Upper lobe of left lung (tissue), 6 donors: ENCODE measurements at regions not wholly inside any gene's neighbourhood (a gene's known extent, or its start where the extent isn't known, plus 50 kb on each side); places are given as distances from the start of the nearest gene placed in this dataset.

Source experiments
- ATAC-seq, 2 donors: fragments of 200-7000 bp; cut with Tn5 transposase; one replicate each; pipeline ENCODE4 v1.9.1; 2022; ENCODE audit warnings: mild to moderate bottlenecking in 2 of 2, moderate library complexity in 2 of 2; ENCODE audit not compliant: low FRiP score in 2 of 2
- DNase-seq, 2 donors: peaks; one replicate each; pipeline ENCODE4 v3.0.0-alpha.2; 2019 to 2020
- H3K27ac ChIP-seq, 4 donors: fragments of 200-600 bp; sonication (generic); one replicate each; pipeline ENCODE4 v1.5.1; 2016 to 2019
- H3K27me3 ChIP-seq, 4 donors: fragments of 200-600 bp; sonication (generic); one replicate each; pipeline ENCODE4 v1.5.1; 2017 to 2019
- H3K36me3 ChIP-seq, 4 donors: fragments of 200-600 bp; sonication (generic); one replicate each; pipeline ENCODE4 v1.5.1; 2016 to 2019
- H3K4me1 ChIP-seq, 4 donors: fragments of 200-600 bp; sonication (generic); one replicate each; pipeline ENCODE4 v1.5.1; 2018 to 2019
- H3K4me3 ChIP-seq, 4 donors: fragments of 200-600 bp; sonication (generic); one replicate each; pipeline ENCODE4 v1.5.1; 2017 to 2019; ENCODE audit warnings: mild to moderate bottlenecking in 2 of 4, moderate library complexity in 1 of 4
- H3K9me3 ChIP-seq, 4 donors: fragments of 200-600 bp; sonication (generic); one replicate each; pipeline ENCODE4 v1.5.1; 2018 to 2019
- EP300 ChIP-seq, 4 donors: sonication (generic); formaldehyde crosslinking; IDR thresholded peaks; one replicate each; pipeline ENCODE4 v1.5.1; 2017; ENCODE audit warnings: antibody characterized with exemption in 4 of 4, control low read depth in 2 of 4
- POLR2A ChIP-seq, 4 donors: fragments of 450-650 bp; IDR thresholded peaks; one replicate each; pipeline ENCODE4 v1.5.1; 2016 to 2017; ENCODE audit warnings: antibody characterized with exemption in 4 of 4, mild to moderate bottlenecking in 2 of 4
- POLR2AphosphoS5 ChIP-seq, 2 donors: sonication (generic); formaldehyde crosslinking; IDR thresholded peaks; one replicate each; pipeline ENCODE4 v1.5.1; 2017; ENCODE audit warnings: antibody characterized with exemption in 2 of 2
- WGBS, 2 donors: methylation state at CpG; one replicate each; pipeline ENCODE4 v1.1.5; 2017 to 2018; 5-methylcytosine and 5-hydroxymethylcytosine counted together
- TF ChIP-seq, protein P1 (sequence below), 6 experiments: fragments of 450-650 bp in 4 of 6; fragments of 200-600 bp in 2 of 6; sonication (generic) in 2 of 6; IDR thresholded peaks; one replicate each; pipeline ENCODE4 v1.5.1; 2016 to 2019; ENCODE audit warnings: antibody characterized with exemption in 6 of 6
- donor health status: DM: no; HTN: no; CAD: no; lungs with moderate emphysema.
- donor health status: DM: no; HTN: yes; CAD: no; lungs with severe emphysema.

DNA sequence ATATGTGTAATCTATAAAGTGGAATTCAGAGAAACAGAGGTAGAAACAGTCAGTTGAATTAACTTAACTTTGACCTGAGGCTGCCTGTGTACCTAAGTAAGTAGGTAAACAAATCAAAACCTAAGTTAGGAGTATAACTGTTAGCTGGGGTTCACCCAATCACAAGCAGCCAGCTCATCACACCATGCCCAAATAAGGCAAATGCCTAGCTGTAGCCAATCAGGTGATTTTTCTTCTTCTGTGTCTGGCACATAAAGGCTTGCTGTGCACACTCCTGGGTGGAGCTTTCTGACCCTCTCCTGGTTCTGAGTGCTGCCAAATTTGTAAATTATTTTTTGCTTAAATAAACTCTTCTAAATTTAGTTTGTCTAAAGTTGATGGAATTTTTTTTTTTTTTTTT lies 54.7 kb upstream of the TRIM39 start:
- ATAC-seq (no peak), DNase-seq (no peak)
- H3K4me1 ChIP-seq: no peaks in the 10 kb centered on the region
- H3K27me3 ChIP-seq: no peaks in the 10 kb centered on the region
- no peak overlapping the region for H3K27ac ChIP-seq
- H3K36me3 ChIP-seq: no peaks in the 10 kb centered on the region
- H3K9me3 ChIP-seq: no peaks in the 10 kb centered on the region
- H3K4me3 ChIP-seq: no peak overlapping the region
- TF ChIP-seq EP300 (IDR thresholded peaks at IDR 0.05): no peak

DNA sequence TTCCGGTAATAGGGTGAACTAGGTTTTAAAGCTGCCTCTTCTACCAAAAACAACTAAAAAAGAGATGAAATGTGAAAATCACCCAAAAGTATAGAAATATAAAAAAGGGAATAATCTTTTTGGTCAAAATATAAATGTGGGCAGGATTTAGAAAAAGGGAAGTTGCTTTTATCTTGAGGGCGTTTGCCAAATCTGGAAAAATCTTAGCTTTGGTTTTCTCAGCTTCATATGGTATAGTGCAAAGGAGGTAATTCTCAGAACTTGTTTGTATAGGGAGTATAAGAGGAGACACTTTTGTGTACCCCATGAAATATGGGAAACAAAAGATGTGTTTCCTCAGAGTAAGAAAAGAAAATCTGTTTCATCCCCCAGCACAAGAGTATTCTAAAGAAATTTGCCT lies 54.2 kb upstream of the TRIM26 start:
- H3K4me1 ChIP-seq: no peaks in the 10 kb centered on the region
- H3K27me3 ChIP-seq: no peaks in the 10 kb centered on the region
- H3K9me3 ChIP-seq: no peaks in the 10 kb centered on the region
- H3K4me3 ChIP-seq: no peak overlapping the region
- WGBS, 2 donors: 85 to 90% methylated on average over 2 of the region's 2 CpGs
- no peak overlapping the region for H3K27ac ChIP-seq
- no peak for ATAC-seq
- H3K36me3 ChIP-seq: no peaks in the 10 kb centered on the region
- no peak for TF ChIP-seq POLR2AphosphoS5 (IDR thresholded peaks at IDR 0.05)
- no peak for DNase-seq

DNA sequence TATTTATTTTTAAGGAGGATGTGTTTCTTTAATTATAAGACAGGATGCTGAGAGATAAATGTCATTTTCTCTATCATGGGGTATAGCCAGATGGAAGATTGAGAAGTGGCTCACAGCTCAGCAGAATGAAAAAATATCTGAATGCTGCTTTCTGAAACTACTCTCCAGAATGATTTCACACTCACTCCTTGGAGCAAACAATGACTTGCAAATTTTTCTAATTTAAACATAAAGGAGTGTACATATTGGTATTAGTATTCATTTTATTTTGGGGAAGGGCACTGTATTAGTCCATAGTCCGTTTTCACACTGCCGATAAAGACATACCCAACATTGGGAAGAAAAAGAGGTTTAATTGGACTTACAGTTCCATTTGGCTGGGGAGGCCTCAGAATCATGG lies 52.4 kb upstream of the TRIM26 start:
- Histone ChIP-seq H3K9me3 (no peaks in the 10 kb centered on the region), H3K27ac (no peak overlapping the region), H3K4me3 (no peak overlapping the region), H3K36me3 (no peaks in the 10 kb centered on the region), H3K27me3 (no peaks in the 10 kb centered on the region), H3K4me1 (peaks cover 0 to 2% (median under 1%) of the 10 kb centered on the region in 4 donors)
- WGBS, 2 donors: 99% methylated on average over 2 of the region's 2 CpGs
- TF ChIP-seq POLR2AphosphoS5 (IDR thresholded peaks at IDR 0.05): no peak
- no peak for TF ChIP-seq POLR2A (IDR thresholded peaks at IDR 0.05)
- TF ChIP-seq, protein P1, sequence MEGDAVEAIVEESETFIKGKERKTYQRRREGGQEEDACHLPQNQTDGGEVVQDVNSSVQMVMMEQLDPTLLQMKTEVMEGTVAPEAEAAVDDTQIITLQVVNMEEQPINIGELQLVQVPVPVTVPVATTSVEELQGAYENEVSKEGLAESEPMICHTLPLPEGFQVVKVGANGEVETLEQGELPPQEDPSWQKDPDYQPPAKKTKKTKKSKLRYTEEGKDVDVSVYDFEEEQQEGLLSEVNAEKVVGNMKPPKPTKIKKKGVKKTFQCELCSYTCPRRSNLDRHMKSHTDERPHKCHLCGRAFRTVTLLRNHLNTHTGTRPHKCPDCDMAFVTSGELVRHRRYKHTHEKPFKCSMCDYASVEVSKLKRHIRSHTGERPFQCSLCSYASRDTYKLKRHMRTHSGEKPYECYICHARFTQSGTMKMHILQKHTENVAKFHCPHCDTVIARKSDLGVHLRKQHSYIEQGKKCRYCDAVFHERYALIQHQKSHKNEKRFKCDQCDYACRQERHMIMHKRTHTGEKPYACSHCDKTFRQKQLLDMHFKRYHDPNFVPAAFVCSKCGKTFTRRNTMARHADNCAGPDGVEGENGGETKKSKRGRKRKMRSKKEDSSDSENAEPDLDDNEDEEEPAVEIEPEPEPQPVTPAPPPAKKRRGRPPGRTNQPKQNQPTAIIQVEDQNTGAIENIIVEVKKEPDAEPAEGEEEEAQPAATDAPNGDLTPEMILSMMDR (IDR thresholded peaks at IDR 0.05): no peak
- TF ChIP-seq EP300 (IDR thresholded peaks at IDR 0.05): no peak
- DNase-seq (no peak), ATAC-seq (no peak)

DNA sequence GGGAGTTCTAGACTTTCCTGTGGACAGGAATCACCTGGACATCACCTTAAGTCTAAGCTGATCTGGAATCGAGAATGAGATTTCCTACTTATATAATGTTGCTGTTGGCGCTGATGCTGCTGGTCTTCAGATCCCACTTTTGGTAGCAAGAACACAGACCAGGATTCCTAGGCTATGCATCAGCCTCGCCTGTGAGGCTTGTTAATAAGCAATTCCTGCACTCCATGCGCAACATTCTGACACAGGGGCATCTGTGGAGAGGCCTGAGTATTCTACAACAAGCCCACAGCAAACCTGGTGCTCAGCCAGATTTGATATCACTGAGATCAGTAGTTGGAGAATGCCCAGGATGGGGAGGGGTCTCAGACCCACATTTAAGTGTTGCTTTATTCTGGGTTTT lies 52.0 kb upstream of the TRIM26 start:
- Histone ChIP-seq H3K27me3 (no peaks in the 10 kb centered on the region), H3K36me3 (no peaks in the 10 kb centered on the region), H3K4me1 (peaks cover 2 to 6% (median 4%) of the 10 kb centered on the region in 4 donors), H3K4me3 (no peak overlapping the region), H3K27ac (no peak overlapping the region), H3K9me3 (no peaks in the 10 kb centered on the region)
- WGBS, 2 donors: 88 to 96% methylated on average over 4 of the region's 4 CpGs
- DNase-seq (no peak), ATAC-seq (no peak)
- TF ChIP-seq, protein P1 (IDR thresholded peaks at IDR 0.05): no peak
- TF ChIP-seq POLR2A (IDR thresholded peaks at IDR 0.05) (no peak), EP300 (IDR thresholded peaks at IDR 0.05) (no peak), POLR2AphosphoS5 (IDR thresholded peaks at IDR 0.05) (no peak)

DNA sequence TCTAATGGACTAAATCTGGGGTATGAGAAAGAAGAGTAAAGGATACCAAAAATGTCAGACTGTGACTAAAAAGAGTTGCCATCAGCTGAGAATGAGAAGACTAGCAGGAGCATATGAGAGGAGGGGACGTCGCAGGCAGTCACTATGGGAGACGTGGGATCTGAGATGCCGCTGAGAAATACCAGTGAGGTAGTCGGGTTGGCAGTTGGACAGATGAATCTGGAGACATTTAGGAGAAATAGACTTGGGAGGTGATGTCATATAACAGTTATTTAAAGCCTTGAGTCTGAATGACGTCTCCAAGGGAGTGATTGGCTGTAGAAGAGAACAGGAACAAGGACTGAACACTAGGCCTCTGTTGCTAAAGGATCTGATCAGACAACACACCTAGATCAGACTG lies 51.5 kb upstream of the TRIM26 start:
- ATAC-seq (peak in 1 of 2 donors; percentile 54), DNase-seq (no peak)
- H3K36me3 ChIP-seq: no peaks in the 10 kb centered on the region
- no peaks in the 10 kb centered on the region for H3K27me3 ChIP-seq
- H3K27ac ChIP-seq: no peak overlapping the region
- no peaks in the 10 kb centered on the region for H3K9me3 ChIP-seq
- peaks cover 6 to 8% (median 6%) of the 10 kb centered on the region in 4 donors for H3K4me1 ChIP-seq
- TF ChIP-seq EP300 (IDR thresholded peaks at IDR 0.05) (no peak), POLR2A (IDR thresholded peaks at IDR 0.05) (no peak), POLR2AphosphoS5 (IDR thresholded peaks at IDR 0.05) (no peak)
- TF ChIP-seq, protein P1 (IDR thresholded peaks at IDR 0.05): no peak
- H3K4me3 ChIP-seq: no peak overlapping the region
- 92 to 93% methylated on average over 6 of the region's 6 CpGs for WGBS, 2 donors

DNA sequence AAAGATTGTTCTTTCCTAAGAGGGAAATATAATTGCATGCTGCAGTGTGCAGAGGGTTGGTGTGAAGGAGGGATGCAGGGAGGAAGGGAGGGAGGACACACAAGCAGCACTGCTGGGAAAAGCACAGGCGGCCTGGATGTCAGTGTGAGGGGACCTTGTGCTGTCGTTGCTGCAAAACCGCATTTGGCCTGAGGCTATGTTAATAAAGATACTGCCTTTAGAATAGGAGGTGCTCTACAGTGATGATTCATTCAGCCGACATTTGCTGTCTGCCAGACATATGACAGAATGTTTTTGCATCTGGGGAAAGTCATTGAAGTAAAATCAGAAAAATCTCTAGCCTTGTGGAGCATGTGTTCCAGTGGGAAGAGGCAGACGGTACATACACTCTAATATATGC lies 50.5 kb upstream of the TRIM26 start:
- H3K27me3 ChIP-seq: no peaks in the 10 kb centered on the region
- DNase-seq (no peak), ATAC-seq (peak in 1 of 2 donors; percentile 1)
- no peaks in the 10 kb centered on the region for H3K9me3 ChIP-seq
- peaks cover 6 to 14% (median 11%) of the 10 kb centered on the region in 4 donors for H3K4me1 ChIP-seq
- no peak overlapping the region for H3K4me3 ChIP-seq
- H3K36me3 ChIP-seq: no peaks in the 10 kb centered on the region
- H3K27ac ChIP-seq: no peak overlapping the region
- TF ChIP-seq EP300 (IDR thresholded peaks at IDR 0.05) (no peak), POLR2AphosphoS5 (IDR thresholded peaks at IDR 0.05) (no peak), POLR2A (IDR thresholded peaks at IDR 0.05) (no peak)
- TF ChIP-seq, protein P1 (IDR thresholded peaks at IDR 0.05): no peak
- WGBS, 2 donors: 87 to 88% methylated on average over 5 of the region's 5 CpGs
